Mucosa of descending colon (tissue), 3 donors: ENCODE measurements at regions not wholly inside any gene's neighbourhood (a gene's known extent, or its start where the extent isn't known, plus 50 kb on each side); places are given as distances from the start of the nearest gene placed in this dataset.

ENCODE experiments used
- ATAC-seq: fragments of 200-7000 bp; cut with Tn5 transposase; one replicate; pipeline ENCODE4 v1.9.1; 2020; ENCODE audit warnings: mild to moderate bottlenecking, moderate library complexity
- DNase-seq, 3 donors: peaks; one replicate each; pipeline ENCODE4 v3.0.0-alpha.2; 2020
- H3K36me3 ChIP-seq: fragments of 200-600 bp; one replicate; pipeline ENCODE4 v1.8.0; 2021; ENCODE audit warnings: low read depth, mild to moderate bottlenecking
- H3K4me1 ChIP-seq: fragments of 200-600 bp; one replicate; pipeline ENCODE4 v1.8.0; 2021; ENCODE audit warnings: low read depth, mild to moderate bottlenecking
- H3K4me3 ChIP-seq: fragments of 200-600 bp; one replicate; pipeline ENCODE4 v1.8.0; 2021; ENCODE audit warnings: mild to moderate bottlenecking
- H3K9me3 ChIP-seq: fragments of 200-600 bp; one replicate; pipeline ENCODE4 v1.8.0; 2021; ENCODE audit warnings: mild to moderate bottlenecking
- intact Hi-C, 2 donors: fragments of 100-400 bp; cut with DNase I in 1 of 2; cut with micrococcal nuclease in 1 of 2; formaldehyde crosslinking; loops; one replicate each; pipeline versions ENCODE4 v1.11.0 to v1.11.1; 2022; cut with DNase I, micrococcal nuclease
- TF ChIP-seq, protein P1 (sequence below): fragments of 200-600 bp; IDR thresholded peaks from one replicate; pipeline ENCODE4 v1.8.0; 2022; ENCODE audit warnings: antibody characterized with exemption, mild to moderate bottlenecking
- donor health status: DM: no; HTN: no; CAD: no; lungs with moderate emphysema.
- donor health status: DM: no; HTN: no; CAD: no.
- donor health status: DM: no; HTN: yes; CAD: no.

DNA sequence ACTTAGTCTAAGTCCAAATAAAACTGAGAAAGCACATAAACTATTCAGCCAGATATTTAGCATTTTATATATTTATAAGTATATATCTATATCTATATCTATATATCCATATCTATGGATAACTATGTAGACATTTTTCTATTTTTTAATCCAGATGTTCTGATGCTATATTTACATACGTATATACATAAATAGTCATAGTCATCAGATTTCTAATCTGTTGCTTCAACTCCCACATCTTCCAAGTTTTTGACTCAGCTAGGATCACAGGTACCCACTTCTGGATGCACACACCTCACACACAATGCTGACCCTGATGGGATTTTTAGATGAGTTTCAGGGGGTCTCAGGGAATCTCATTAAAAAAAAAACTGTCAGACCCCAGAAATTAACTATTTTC lies 52.2 kb upstream of the ZC3H11B start:
- Histone ChIP-seq H3K9me3 (no peaks in the 10 kb centered on the region), H3K4me1 (no peaks in the 10 kb centered on the region), H3K36me3 (no peaks in the 10 kb centered on the region), H3K4me3 (no peak overlapping the region)
- ATAC-seq = no peak
- intact Hi-C loops = no loop called here
- TF ChIP-seq, protein P1, sequence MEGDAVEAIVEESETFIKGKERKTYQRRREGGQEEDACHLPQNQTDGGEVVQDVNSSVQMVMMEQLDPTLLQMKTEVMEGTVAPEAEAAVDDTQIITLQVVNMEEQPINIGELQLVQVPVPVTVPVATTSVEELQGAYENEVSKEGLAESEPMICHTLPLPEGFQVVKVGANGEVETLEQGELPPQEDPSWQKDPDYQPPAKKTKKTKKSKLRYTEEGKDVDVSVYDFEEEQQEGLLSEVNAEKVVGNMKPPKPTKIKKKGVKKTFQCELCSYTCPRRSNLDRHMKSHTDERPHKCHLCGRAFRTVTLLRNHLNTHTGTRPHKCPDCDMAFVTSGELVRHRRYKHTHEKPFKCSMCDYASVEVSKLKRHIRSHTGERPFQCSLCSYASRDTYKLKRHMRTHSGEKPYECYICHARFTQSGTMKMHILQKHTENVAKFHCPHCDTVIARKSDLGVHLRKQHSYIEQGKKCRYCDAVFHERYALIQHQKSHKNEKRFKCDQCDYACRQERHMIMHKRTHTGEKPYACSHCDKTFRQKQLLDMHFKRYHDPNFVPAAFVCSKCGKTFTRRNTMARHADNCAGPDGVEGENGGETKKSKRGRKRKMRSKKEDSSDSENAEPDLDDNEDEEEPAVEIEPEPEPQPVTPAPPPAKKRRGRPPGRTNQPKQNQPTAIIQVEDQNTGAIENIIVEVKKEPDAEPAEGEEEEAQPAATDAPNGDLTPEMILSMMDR = no peak
- DNase-seq = no peak

DNA sequence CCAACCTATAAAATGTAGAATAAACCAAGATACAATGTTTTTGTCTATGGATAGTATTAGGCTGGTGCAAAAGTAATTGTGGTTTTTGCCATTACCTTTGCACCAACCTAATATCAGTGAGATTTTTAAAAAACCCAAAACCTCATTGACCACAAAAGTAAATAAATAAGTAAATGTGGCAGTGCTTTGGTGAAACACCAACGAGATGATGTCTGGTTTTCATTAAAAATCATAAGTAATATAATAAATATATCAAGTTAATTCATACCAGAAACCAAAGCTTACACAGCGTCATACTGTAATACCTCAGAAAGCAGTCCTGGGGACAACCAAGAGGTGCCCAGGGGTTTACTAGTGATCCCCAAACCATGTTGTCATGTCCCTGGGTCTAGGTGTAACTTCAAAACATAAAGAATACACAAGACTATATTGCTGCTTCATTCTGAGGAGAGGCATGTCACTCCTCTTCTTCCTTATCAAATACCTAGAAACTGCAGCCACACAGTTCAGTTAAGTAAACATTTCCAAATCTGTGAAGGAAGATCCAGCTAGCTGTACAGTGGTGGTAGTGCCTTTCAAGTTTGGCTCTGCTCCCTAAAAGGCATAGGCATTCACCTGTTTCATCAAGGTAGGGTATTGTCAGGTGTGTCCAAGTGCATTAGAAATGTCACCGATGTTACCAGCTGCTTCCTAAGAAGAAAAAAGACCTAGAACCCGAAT lies 51.6 kb upstream of the ZC3H11B start:
- TF ChIP-seq, protein P1 = no peak
- H3K36me3 ChIP-seq = no peaks in the 10 kb centered on the region
- DNase-seq = no peak
- no peaks in the 10 kb centered on the region for H3K4me1 ChIP-seq
- no peak for ATAC-seq
- no peaks in the 10 kb centered on the region for H3K9me3 ChIP-seq
- intact Hi-C loops = no loop called here
- H3K4me3 ChIP-seq = no peak overlapping the region
